Embryonic facial prominence (tissue), 1 donor: ENCODE measurements at regions not wholly inside any gene's neighbourhood (a gene's known extent, or its start where the extent isn't known, plus 50 kb on each side); places are given as distances from the start of the nearest gene placed in this dataset.

Experiments used
- DNase-seq: peaks from one replicate; pipeline ENCODE4 v3.0.0-alpha.2; 2016; ENCODE audit errors: extremely low spot score

DNA sequence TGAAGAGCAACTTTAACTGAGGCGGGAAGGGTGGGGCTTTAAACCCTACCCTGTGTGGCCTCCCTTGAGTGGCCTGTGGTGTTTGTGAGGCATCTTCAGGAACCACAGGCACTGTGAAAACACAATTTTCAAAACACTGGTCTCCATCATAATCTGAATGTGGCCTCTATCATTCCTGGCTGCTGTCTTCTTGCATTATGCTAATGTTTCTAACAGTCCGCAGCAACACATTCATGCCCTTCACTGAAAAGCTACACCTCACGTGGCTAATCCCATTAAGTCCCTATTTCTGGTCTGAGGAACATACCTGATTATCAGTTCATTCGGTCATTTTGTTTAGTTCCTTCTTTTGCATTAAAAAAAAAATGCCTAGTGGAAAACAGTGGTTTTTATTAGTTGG is 94.6 kb downstream of the F11 start:
- no peak for DNase-seq

DNA sequence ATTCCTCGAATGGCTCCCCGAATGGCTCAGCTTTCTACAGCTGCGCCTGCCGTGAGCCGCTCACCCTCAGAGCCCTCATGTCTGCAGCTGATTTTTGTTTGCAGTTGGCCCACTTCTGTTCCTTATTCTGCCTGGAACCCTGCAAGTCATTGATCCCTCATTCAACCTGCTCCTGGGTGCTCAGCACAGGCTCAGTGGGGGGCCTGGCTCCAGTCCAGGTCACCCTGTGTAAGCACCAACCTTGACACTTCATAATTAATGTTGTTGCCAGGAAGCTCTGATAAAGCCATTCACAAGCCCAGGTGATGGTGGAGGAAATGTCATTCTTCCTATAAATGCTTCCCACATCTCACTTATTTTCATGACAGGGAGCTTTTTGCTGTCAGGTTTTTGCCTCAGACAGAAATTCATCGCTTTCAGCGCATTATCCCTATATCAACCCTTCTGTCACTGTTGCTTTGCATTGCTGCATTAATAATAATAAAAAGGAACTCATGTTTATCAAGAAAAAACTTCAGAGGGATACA is 85.7 kb downstream of the F11 start:
- no peak for DNase-seq

DNA sequence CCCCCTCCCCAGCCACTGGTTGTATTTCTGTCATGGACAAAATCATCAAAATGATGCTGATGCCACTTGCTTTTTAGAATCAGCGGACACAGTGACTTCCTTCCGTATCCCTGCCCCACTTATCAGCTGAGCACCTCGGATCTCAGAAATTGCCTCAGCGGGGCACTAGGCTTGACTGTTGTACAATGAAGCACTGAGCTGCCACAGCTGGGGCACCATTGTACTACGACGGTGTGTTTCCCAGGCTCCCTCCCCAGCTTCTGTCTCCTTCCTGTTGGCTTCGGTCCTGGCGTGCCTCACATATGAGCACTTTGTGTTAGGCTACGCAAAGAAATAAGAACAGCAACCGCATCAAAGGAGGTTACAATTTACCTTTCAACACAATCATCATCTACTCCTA is 82.4 kb downstream of the F11 start:
- DNase-seq = no peak

DNA sequence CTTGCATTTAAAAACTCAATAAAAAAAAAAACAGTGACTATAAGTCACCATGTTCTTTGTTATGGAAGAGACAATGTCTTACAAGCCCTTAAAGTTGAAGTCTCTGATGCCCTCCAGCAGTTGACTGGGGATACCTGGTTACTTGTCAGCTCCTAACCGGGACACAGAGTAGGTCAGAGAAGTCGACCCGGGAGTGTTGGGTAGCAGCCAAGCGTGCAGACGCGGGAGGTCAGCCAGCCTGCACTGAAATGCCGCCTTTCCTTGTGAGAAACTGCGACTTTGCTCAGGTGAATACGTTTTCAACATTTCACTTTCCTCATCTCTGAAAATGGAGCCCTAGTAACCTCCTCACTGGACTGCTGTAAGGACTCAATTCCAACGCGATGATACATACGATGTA is 81.8 kb downstream of the F11 start:
- DNase-seq = no peak

DNA sequence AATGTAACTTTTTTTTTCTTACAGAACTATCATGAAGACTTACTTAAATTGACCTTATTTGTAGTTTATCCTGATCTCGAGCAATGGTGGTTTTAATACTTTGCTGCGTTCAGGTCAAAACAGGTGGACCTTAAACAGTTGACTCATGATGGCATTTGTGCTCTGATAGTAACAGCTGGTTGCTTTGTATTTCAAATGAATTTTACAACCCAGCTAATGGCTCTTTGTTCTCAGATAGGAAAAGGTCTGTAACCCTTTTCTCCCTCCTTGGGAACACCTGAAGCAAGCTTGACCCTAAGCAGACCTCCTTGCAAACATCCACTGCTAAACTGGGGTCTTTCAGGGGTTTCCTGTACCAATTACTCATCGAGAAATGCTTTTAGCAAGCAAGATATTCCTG is 79.2 kb downstream of the F11 start:
- no peak for DNase-seq

DNA sequence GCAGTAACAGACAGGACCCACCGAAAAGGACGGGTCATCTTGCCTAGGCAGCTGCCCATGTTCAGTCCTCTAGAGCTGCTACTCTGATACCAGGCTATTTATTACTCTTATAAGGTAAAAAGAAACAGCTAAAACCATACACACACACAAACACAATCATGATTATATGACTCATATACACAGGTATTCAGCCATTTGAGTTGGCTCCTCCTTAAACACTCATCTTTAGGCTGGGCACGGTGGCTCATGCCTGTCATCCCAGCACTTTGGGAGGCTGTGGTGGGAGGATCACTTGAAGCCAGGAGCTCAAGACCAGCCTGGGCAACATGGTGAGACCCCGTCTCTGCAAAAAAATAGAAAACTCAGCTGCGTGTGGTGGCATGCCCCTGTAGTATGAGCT is 76.6 kb downstream of the F11 start:
- DNase-seq = no peak

DNA sequence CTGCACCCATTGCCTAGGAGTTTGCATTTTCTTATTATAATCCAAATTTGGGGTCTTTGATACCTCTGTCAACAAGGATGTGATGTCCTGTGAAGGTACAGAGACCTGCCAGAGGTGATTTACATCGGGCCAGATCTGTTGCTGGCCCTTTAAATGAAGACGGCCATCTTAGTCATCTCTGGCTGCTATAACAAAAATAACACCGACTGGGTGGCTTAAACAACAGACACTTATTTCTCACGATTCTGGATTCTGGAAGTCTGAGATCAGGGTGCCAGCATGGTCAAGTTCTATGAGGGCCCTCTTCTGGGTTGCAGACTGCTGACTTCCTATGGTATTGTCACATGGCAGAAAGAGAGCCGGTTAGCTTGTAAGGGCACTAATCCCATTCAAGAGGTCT is 75.7 kb downstream of the F11 start:
- no peak for DNase-seq
